GM19463 (cell line): ENCODE measurements at regions not wholly inside any gene's neighbourhood (a gene's known extent, or its start where the extent isn't known, plus 50 kb on each side); places are given as distances from the start of the nearest gene placed in this dataset.

Source experiments
- ATAC-seq: cut with Tn5 transposase; IDR thresholded peaks from one replicate; pipeline ENCODE4 v1.9.1; 2021; ENCODE audit warnings: mild to moderate bottlenecking, moderate library complexity; ENCODE audit not compliant: unreplicated experiment

GRCh38 chr11:43602670-43603069 is 77.9 kb upstream of the HSD17B12 start:
- ATAC-seq: no peak

- ATAC-seq: no peak
Observed at GRCh38 chr11:43614214-43614613, 66.3 kb upstream of the HSD17B12 start.

- ATAC-seq: no peak
Observed at GRCh38 chr11:43619863-43620505, 60.6 kb upstream of the HSD17B12 start.

- ATAC-seq: no peak
Observed at GRCh38 chr11:43626798-43627197, 53.7 kb upstream of the HSD17B12 start.
